Gastrocnemius medialis (tissue), 4 donors: ENCODE measurements at regions not wholly inside any gene's neighbourhood (a gene's known extent, or its start where the extent isn't known, plus 50 kb on each side); places are given as distances from the start of the nearest gene placed in this dataset.

Experiments used
- ATAC-seq, 2 donors: fragments of 150-250 bp; one replicate each; pipeline ENCODE4 v1.9.1; 2016
- DNase-seq, 2 donors: peaks; one replicate each; pipeline ENCODE4 v3.0.0-alpha.2; 2019
- H3K27ac ChIP-seq, 4 donors: fragments of 200-600 bp; sonication (generic); 1 replicate in 1 of 4; 2 replicates in 3 of 4; pipeline ENCODE4 v1.5.1; 2016 to 2018; ENCODE audit warnings: mild to moderate bottlenecking in 2 of 4, moderate library complexity in 1 of 4
- H3K27me3 ChIP-seq, 3 donors: fragments of 200-600 bp; sonication (generic) in 2 of 3; 1 replicate in 1 of 3; 2 replicates in 2 of 3; pipeline versions ENCODE4 v1.5.1 to v1.6.0; 2016 to 2019; ENCODE audit warnings: mild to moderate bottlenecking in 1 of 3, moderate library complexity in 1 of 3
- H3K36me3 ChIP-seq, 2 donors: fragments of 200-600 bp; sonication (generic) in 1 of 2; one replicate each; pipeline ENCODE4 v1.5.1; 2017 to 2018
- H3K4me1 ChIP-seq, 2 donors: fragments of 200-600 bp; sonication (generic) in 1 of 2; one replicate each; pipeline ENCODE4 v1.5.1; 2016 to 2017; ENCODE audit warnings: mild to moderate bottlenecking in 2 of 2
- H3K4me3 ChIP-seq, 4 donors: fragments of 200-600 bp; sonication (generic) in 3 of 4; 1 replicate in 1 of 4; 2 replicates in 3 of 4; pipeline ENCODE4 v1.5.1; 2016 to 2019; ENCODE audit warnings: mild to moderate bottlenecking in 2 of 4
- H3K9me3 ChIP-seq, 3 donors: fragments of 200-600 bp; sonication (generic) in 2 of 3; 1 replicate in 1 of 3; 2 replicates in 2 of 3; pipeline ENCODE4 v1.5.1; 2016 to 2019
- CTCF ChIP-seq, 5 experiments: fragments of 450-650 bp in 3 of 5; fragments of 200-600 bp in 2 of 5; sonication (generic) in 2 of 5; IDR thresholded peaks in 4 of 5; conservative IDR thresholded peaks in 1 of 5; 1 replicate in 4 of 5; 2 replicates in 1 of 5; pipeline ENCODE4 v1.5.1; 2016 to 2019; ENCODE audit warnings: antibody characterized with exemption in 5 of 5, mild to moderate bottlenecking in 3 of 5, moderate library complexity in 3 of 5
- POLR2A ChIP-seq, 2 donors: fragments of 450-650 bp; IDR thresholded peaks; one replicate each; pipeline ENCODE4 v1.6.1; 2017; ENCODE audit warnings: antibody characterized with exemption in 2 of 2, mild to moderate bottlenecking in 2 of 2, moderate library complexity in 2 of 2
- in situ Hi-C, 4 donors: fragments of 200-750 bp; cut with MboI; loops; one replicate each; pipeline versions ENCODE4 v1.15.0 to v1.8.0; 2017; ENCODE audit warnings: low sequenced_read_pairs in 4 of 4
- intact Hi-C: fragments of 100-400 bp; cut with DNase I; formaldehyde crosslinking; loops from one replicate; pipeline ENCODE4 v1.15.1; 2023; ENCODE audit warnings: low total_unique reads

GRCh38 chr7:115273139-115273772, 351.4 kb downstream of the MDFIC start:
- no peaks in the 10 kb centered on the region for H3K27me3 ChIP-seq
- intact Hi-C loops: no loop called here
- in situ Hi-C loops: no loop called here

GRCh38 chr7:115271332-115272235, 349.7 kb downstream of the MDFIC start:
- Histone ChIP-seq H3K9me3 (no peaks in the 10 kb centered on the region), H3K4me3 (no peak overlapping the region), H3K36me3 (no peaks in the 10 kb centered on the region), H3K27me3 (no peaks in the 10 kb centered on the region), H3K27ac (no peak overlapping the region), H3K4me1 (no peaks in the 10 kb centered on the region)
- TF ChIP-seq POLR2A (IDR thresholded peaks at IDR 0.05) (no peak), CTCF (IDR thresholded peaks at IDR 0.05 in 4 of 5, conservative IDR thresholded peaks at IDR 0.05 in 1 of 5) (no peak)
- DNase-seq: no peak
- in situ Hi-C loops: no loop called here
- intact Hi-C loops: no loop called here
- no peak for ATAC-seq

More at GRCh38 chr7:115273139-115273772, 351.4 kb downstream of the MDFIC start:
- no peak for TF ChIP-seq CTCF (IDR thresholded peaks at IDR 0.05 in 4 of 5, conservative IDR thresholded peaks at IDR 0.05 in 1 of 5)
- TF ChIP-seq POLR2A (IDR thresholded peaks at IDR 0.05): no peak
- H3K27ac ChIP-seq: no peak overlapping the region
- no peaks in the 10 kb centered on the region for H3K9me3 ChIP-seq
- H3K36me3 ChIP-seq: no peaks in the 10 kb centered on the region
- ATAC-seq (no peak), DNase-seq (no peak)
- H3K4me1 ChIP-seq: no peaks in the 10 kb centered on the region
- H3K4me3 ChIP-seq: no peak overlapping the region

GRCh38 chr7:115269486-115269885, 347.6 kb downstream of the MDFIC start:
- no peak for ATAC-seq
- Histone ChIP-seq H3K27me3 (no peaks in the 10 kb centered on the region), H3K27ac (no peak overlapping the region), H3K36me3 (no peaks in the 10 kb centered on the region), H3K4me1 (no peaks in the 10 kb centered on the region), H3K9me3 (no peaks in the 10 kb centered on the region), H3K4me3 (no peak overlapping the region)
- in situ Hi-C loops: no loop called here
- no peak for TF ChIP-seq POLR2A (IDR thresholded peaks at IDR 0.05)
- no peak for DNase-seq
- intact Hi-C loops: no loop called here

GRCh38 chr7:115267503-115267902, 345.6 kb downstream of the MDFIC start:
- H3K27me3 ChIP-seq: no peaks in the 10 kb centered on the region
- intact Hi-C loops: no loop called here
- in situ Hi-C loops: no loop called here
- no peak overlapping the region for H3K4me3 ChIP-seq
- ATAC-seq (no peak), DNase-seq (no peak)
- no peaks in the 10 kb centered on the region for H3K4me1 ChIP-seq
- TF ChIP-seq CTCF (IDR thresholded peaks at IDR 0.05 in 4 of 5, conservative IDR thresholded peaks at IDR 0.05 in 1 of 5): no peak
- TF ChIP-seq POLR2A (IDR thresholded peaks at IDR 0.05): no peak
- no peaks in the 10 kb centered on the region for H3K36me3 ChIP-seq
- no peak overlapping the region for H3K27ac ChIP-seq
- H3K9me3 ChIP-seq: no peaks in the 10 kb centered on the region

GRCh38 chr7:115260381-115260780, 338.5 kb downstream of the MDFIC start:
- Histone ChIP-seq H3K36me3 (no peaks in the 10 kb centered on the region), H3K27me3 (no peaks in the 10 kb centered on the region), H3K9me3 (no peaks in the 10 kb centered on the region), H3K4me1 (no peaks in the 10 kb centered on the region), H3K27ac (no peak overlapping the region), H3K4me3 (no peak overlapping the region)
- in situ Hi-C loops: no loop called here
- intact Hi-C loops: no loop called here
- no peak for TF ChIP-seq CTCF (IDR thresholded peaks at IDR 0.05 in 4 of 5, conservative IDR thresholded peaks at IDR 0.05 in 1 of 5)
- DNase-seq: no peak
- ATAC-seq: no peak
